SK-N-SH (cell line): ENCODE measurements at regions not wholly inside any gene's neighbourhood (a gene's known extent, or its start where the extent isn't known, plus 50 kb on each side); places are given as distances from the start of the nearest gene placed in this dataset.

ENCODE experiments used
- CTCF ChIA-PET: fragments of 300-600, 350-600 bp; formaldehyde crosslinking; extraction: SDS; loops from one replicate; lab custom pipeline; 2021; lab: Yijun Ruan, JAX
- POLR2A ChIA-PET: fragments of 350-600 bp; sonication (Branson Sonifier 250); formaldehyde crosslinking; extraction: SDS; loops from one replicate; lab custom pipeline; 2020; ENCODE audit warnings: antibody characterized with exemption, inconsistent platforms; lab: Yijun Ruan, JAX
- DNase-seq: peaks from one replicate; pipeline ENCODE4 v3.0.0; 2012
- H2AFZ ChIP-seq: fragments of 200-600 bp; sonication (generic); 2 replicates; pipeline ENCODE4 v1.8.1; 2016; ENCODE audit warnings: antibody characterized with exemption, mild to moderate bottlenecking, low read depth
- H3F3A ChIP-seq: fragments of 200-600 bp; sonication (generic); replicated peaks from 2 replicates; pipeline ENCODE3; 2016; ENCODE audit warnings: antibody characterized with exemption, mild to moderate bottlenecking; ENCODE audit not compliant: insufficient read depth
- H3K27ac ChIP-seq, 2 experiments: fragments of 200-500 bp in 1 of 2; fragments of 200-600 bp in 1 of 2; sonication (Bioruptor generic) in 1 of 2; sonication (generic), shearing (Covaris generic) in 1 of 2; 2 replicates each; pipeline versions ENCODE4 v1.5.1 to v1.6.1; 2014 to 2016; ENCODE audit warnings: low read depth in 2 of 2, inconsistent platforms in 1 of 2, low read length in 1 of 2, mild to moderate bottlenecking in 1 of 2, mixed read lengths in 1 of 2
- H3K27me3 ChIP-seq: fragments of 200-600 bp; sonication (generic), shearing (Covaris generic); 2 replicates; pipeline ENCODE4 v1.6.1; 2016; ENCODE audit warnings: mixed run types; ENCODE audit not compliant: insufficient read depth
- H3K36me3 ChIP-seq, 2 experiments: fragments of 200-500 bp in 1 of 2; fragments of 200-600 bp in 1 of 2; sonication (Bioruptor generic) in 1 of 2; sonication (generic) in 1 of 2; replicated peaks in 1 of 2; 2 replicates each; pipeline versions ENCODE3 to v1.5.1; 2014 to 2016; ENCODE audit warnings: low read length in 1 of 2, mild to moderate bottlenecking in 1 of 2; ENCODE audit not compliant: insufficient read depth in 2 of 2, control insufficient read depth in 1 of 2
- H3K4me1 ChIP-seq, 2 experiments: fragments of 200-500 bp in 1 of 2; fragments of 200-600 bp in 1 of 2; sonication (Bioruptor generic) in 1 of 2; sonication (generic), shearing (Covaris generic) in 1 of 2; 2 replicates each; pipeline versions ENCODE4 v1.5.1 to v1.6.1; 2014 to 2016; ENCODE audit warnings: low read depth in 1 of 2, low read length in 1 of 2, mixed run types in 1 of 2; ENCODE audit not compliant: insufficient read depth in 2 of 2, control insufficient read depth in 1 of 2
- H3K4me2 ChIP-seq: fragments of 200-600 bp; sonication (generic), shearing (Covaris generic); 2 replicates; pipeline ENCODE4 v1.6.1; 2017; ENCODE audit warnings: mixed run types
- H3K4me3 ChIP-seq, 2 experiments: fragments of 200-500 bp in 1 of 2; fragments of 200-600 bp in 1 of 2; sonication (Bioruptor generic) in 1 of 2; sonication (generic), shearing (Covaris generic) in 1 of 2; 2 replicates each; pipeline versions ENCODE4 v1.5.1 to v1.8.1; 2014 to 2016; ENCODE audit warnings: low read depth in 2 of 2, inconsistent platforms in 1 of 2, low read length in 1 of 2, mild to moderate bottlenecking in 1 of 2, mixed read lengths in 1 of 2, moderate library complexity in 1 of 2
- H3K79me2 ChIP-seq: fragments of 200-600 bp; sonication (generic); 2 replicates; pipeline ENCODE4 v1.8.1; 2017; ENCODE audit warnings: mild to moderate bottlenecking; ENCODE audit not compliant: insufficient read depth
- H3K9ac ChIP-seq: fragments of 200-600 bp; sonication (generic); 2 replicates; pipeline ENCODE4 v1.6.1; 2017; ENCODE audit warnings: mixed run types
- H3K9me2 ChIP-seq: fragments of 200-600 bp; sonication (generic); 2 replicates; pipeline ENCODE4 v1.6.1; 2017; ENCODE audit warnings: mixed run types
- H3K9me3 ChIP-seq: fragments of 200-600 bp; sonication (generic); 2 replicates; pipeline ENCODE4 v1.6.1; 2017; ENCODE audit warnings: mixed run types, mild to moderate bottlenecking, moderate library complexity
- H4K20me1 ChIP-seq: fragments of 200-600 bp; sonication (generic); 2 replicates; pipeline ENCODE4 v1.6.1; 2017; ENCODE audit warnings: mild to moderate bottlenecking, mixed run types; ENCODE audit not compliant: insufficient read depth
- CHD2 ChIP-seq: fragments of 150-350 bp; IDR thresholded peaks from 2 replicates; pipeline ENCODE4 v1.6.1; 2018; ENCODE audit warnings: low read length; ENCODE audit not compliant: partially characterized antibody
- EZH2phosphoT487 ChIP-seq: fragments of 200-600 bp; sonication (generic); IDR thresholded peaks from 2 replicates; pipeline ENCODE4 v1.6.1; 2017; ENCODE audit warnings: low read depth, mixed run types, mild to moderate bottlenecking, antibody characterized with exemption, moderate library complexity, borderline replicate concordance
- GABPA ChIP-seq: IDR thresholded peaks from 2 replicates; pipeline ENCODE4 v1.4.0; 2012; ENCODE audit warnings: low read depth, mild to moderate bottlenecking
- GATA2 ChIP-seq: sonication (generic); formaldehyde crosslinking; IDR thresholded peaks from 2 replicates; pipeline ENCODE4 v1.5.0; 2020; ENCODE audit warnings: mild to moderate bottlenecking, missing genetic modification reagents
- IRF3 ChIP-seq: fragments of 150-350 bp; IDR thresholded peaks from 2 replicates; pipeline ENCODE4 v1.6.1; 2016; ENCODE audit warnings: mild to moderate bottlenecking, low read depth, low read length
- JUND ChIP-seq: IDR thresholded peaks from 2 replicates; pipeline ENCODE4 v1.4.0; 2012
- MAX ChIP-seq: IDR thresholded peaks from 2 replicates; pipeline ENCODE4 v1.4.0; 2012; ENCODE audit warnings: low read depth
- MEF2A ChIP-seq: IDR thresholded peaks from 2 replicates; pipeline ENCODE4 v1.4.0; 2012; ENCODE audit warnings: low read depth, borderline replicate concordance
- NFIC ChIP-seq: IDR thresholded peaks from 2 replicates; pipeline ENCODE4 v1.4.0; 2012; ENCODE audit warnings: borderline replicate concordance
- NRF1 ChIP-seq: IDR thresholded peaks from 2 replicates; pipeline ENCODE4 v1.6.1; 2012; ENCODE audit warnings: low read depth, mild to moderate bottlenecking, low read length
- PBX3 ChIP-seq: IDR thresholded peaks from 2 replicates; pipeline ENCODE4; 2012
- RAD21 ChIP-seq: IDR thresholded peaks from 2 replicates; pipeline ENCODE4 v1.6.1; 2012; ENCODE audit warnings: mild to moderate bottlenecking, low read length
- REST ChIP-seq: IDR thresholded peaks from 2 replicates; pipeline ENCODE4 v1.6.1; 2012; ENCODE audit warnings: mild to moderate bottlenecking, low read depth, low read length, moderate library complexity
- TAF1 ChIP-seq: IDR thresholded peaks from 2 replicates; pipeline ENCODE4 v1.6.1; 2012; ENCODE audit warnings: low read depth, mild to moderate bottlenecking, low read length, moderate library complexity, borderline replicate concordance
- TCF12 ChIP-seq: IDR thresholded peaks from 2 replicates; pipeline ENCODE4 v1.4.0; 2012
- YY1 ChIP-seq: IDR thresholded peaks from 2 replicates; pipeline ENCODE4 v1.4.0; 2012; ENCODE audit warnings: low read depth, mild to moderate bottlenecking
- WGBS: methylation state at CpG from one replicate; pipeline ENCODE4 v1.1.6; 2017; ENCODE audit warnings: low lambda C conversion rate; 5-methylcytosine and 5-hydroxymethylcytosine counted together

GRCh38 chr3:165442061-165442460, 245.9 kb upstream of the SLITRK3 start:
- Histone ChIP-seq H4K20me1 (no peaks in the 10 kb centered on the region), H3K9me2 (no peaks in the 10 kb centered on the region), H3K27me3 (no peaks in the 10 kb centered on the region), H3K4me2 (no peak overlapping the region), H3K36me3 (no peaks in the 10 kb centered on the region), H3K4me3 (no peak overlapping the region), H3K79me2 (no peaks in the 10 kb centered on the region), H2AFZ (no peak overlapping the region), H3K4me1 (no peaks in the 10 kb centered on the region), H3K9me3 (0 out of 2 replicates have a peak, but pooled peaks cover 5% of the 10 kb centered on the region), H3K27ac (no peak overlapping the region), H3F3A (no peaks in the 10 kb centered on the region), H3K9ac (no peak overlapping the region)
- POLR2A ChIA-PET, result no interaction called here
- no peak for DNase-seq
- CTCF ChIA-PET, result no interaction called here
- TF ChIP-seq EZH2phosphoT487 (no peak), TAF1 (no peak), TCF12 (no peak), CHD2 (no peak), YY1 (no peak), GABPA (no peak), IRF3 (no peak), RAD21 (no peak)

GRCh38 chr3:165440380-165440779, 244.2 kb upstream of the SLITRK3 start:
- H3K9ac ChIP-seq, result no peak overlapping the region
- ChIA-PET CTCF (no interaction called here), POLR2A (no interaction called here)
- no peaks in the 10 kb centered on the region for H3K79me2 ChIP-seq
- no peak overlapping the region for H3K27ac ChIP-seq
- 0 out of 2 replicates have a peak, but pooled peaks cover 5% of the 10 kb centered on the region for H3K9me3 ChIP-seq
- DNase-seq, result no peak
- H4K20me1 ChIP-seq, result no peaks in the 10 kb centered on the region
- WGBS, result 32% methylated on average over 2 of the region's 2 CpGs
- no peak overlapping the region; the same call in 1 of the 2 replicates for H2AFZ ChIP-seq
- H3K36me3 ChIP-seq, result no peaks in the 10 kb centered on the region
- H3K27me3 ChIP-seq, result no peaks in the 10 kb centered on the region
- TF ChIP-seq PBX3, result no peak
- TF ChIP-seq NFIC, result no peak
- TF ChIP-seq GATA2, result no peak
- TF ChIP-seq TAF1, result no peak
- TF ChIP-seq NRF1, result no peak
- no peak for TF ChIP-seq REST
- no peak for TF ChIP-seq MEF2A
- TF ChIP-seq YY1, result no peak
- no peak for TF ChIP-seq CHD2
- TF ChIP-seq JUND, result no peak
- no peak for TF ChIP-seq MAX
- H3K4me2 ChIP-seq, result no peak overlapping the region
- H3F3A ChIP-seq, result no peaks in the 10 kb centered on the region
- H3K4me3 ChIP-seq, result no peak overlapping the region
- no peaks in the 10 kb centered on the region for H3K4me1 ChIP-seq
- H3K9me2 ChIP-seq, result no peaks in the 10 kb centered on the region
